ENCODE measurements at regions not wholly inside any gene's neighbourhood (a gene's known extent, or its start where the extent isn't known, plus 50 kb on each side); places are given as distances from the start of the nearest gene placed in this dataset.

GRCh38 chr5:124453221-124454051 lies 293.0 kb downstream of the ZNF608 start:
- TF ChIP-seq, protein P1, sequence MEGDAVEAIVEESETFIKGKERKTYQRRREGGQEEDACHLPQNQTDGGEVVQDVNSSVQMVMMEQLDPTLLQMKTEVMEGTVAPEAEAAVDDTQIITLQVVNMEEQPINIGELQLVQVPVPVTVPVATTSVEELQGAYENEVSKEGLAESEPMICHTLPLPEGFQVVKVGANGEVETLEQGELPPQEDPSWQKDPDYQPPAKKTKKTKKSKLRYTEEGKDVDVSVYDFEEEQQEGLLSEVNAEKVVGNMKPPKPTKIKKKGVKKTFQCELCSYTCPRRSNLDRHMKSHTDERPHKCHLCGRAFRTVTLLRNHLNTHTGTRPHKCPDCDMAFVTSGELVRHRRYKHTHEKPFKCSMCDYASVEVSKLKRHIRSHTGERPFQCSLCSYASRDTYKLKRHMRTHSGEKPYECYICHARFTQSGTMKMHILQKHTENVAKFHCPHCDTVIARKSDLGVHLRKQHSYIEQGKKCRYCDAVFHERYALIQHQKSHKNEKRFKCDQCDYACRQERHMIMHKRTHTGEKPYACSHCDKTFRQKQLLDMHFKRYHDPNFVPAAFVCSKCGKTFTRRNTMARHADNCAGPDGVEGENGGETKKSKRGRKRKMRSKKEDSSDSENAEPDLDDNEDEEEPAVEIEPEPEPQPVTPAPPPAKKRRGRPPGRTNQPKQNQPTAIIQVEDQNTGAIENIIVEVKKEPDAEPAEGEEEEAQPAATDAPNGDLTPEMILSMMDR (IDR thresholded peaks at IDR 0.05) = no peak
- no peak for TF ChIP-seq POLR2A (IDR thresholded peaks at IDR 0.05)
